GM19351 (cell line): ENCODE measurements at regions not wholly inside any gene's neighbourhood (a gene's known extent, or its start where the extent isn't known, plus 50 kb on each side); places are given as distances from the start of the nearest gene placed in this dataset.
"Not testable (repeated sequence)": the region's sequence is repeated elsewhere in the genome, so short reads cannot be mapped to it uniquely, and the experiment has no call there.

Source experiments
- ATAC-seq: cut with Tn5 transposase; IDR thresholded peaks from one replicate; pipeline ENCODE4 v1.9.1; 2021; ENCODE audit warnings: mild to moderate bottlenecking, moderate library complexity; ENCODE audit not compliant: unreplicated experiment

GRCh38 chr6:67920040-67920439 is 715.0 kb upstream of the ADGRB3 start:
- not testable (repeated sequence) for ATAC-seq

DNA sequence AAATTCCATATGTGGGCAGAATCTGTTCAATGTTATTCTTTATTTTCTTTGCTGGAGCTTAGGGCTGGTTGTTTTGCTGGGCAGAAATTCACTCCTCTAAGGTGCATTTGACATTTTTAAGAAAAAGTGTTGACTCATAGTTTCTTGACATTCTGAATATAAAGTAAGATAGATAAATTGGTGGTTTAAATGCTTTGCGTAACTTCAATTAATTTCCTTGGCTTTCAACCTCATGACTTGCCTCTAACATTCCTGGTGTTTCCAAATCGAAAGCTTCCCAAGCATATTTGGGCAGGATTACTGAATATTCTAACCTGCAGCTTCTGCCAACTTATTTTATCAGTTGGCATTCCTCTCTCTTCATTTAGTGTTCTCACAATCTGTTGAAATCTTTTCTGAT is 718.7 kb upstream of the ADGRB3 start:
- ATAC-seq, result no peak

GRCh38 chr6:67914419-67914818 is 720.7 kb upstream of the ADGRB3 start:
- no peak for ATAC-seq

GRCh38 chr6:67909354-67909753 is 725.7 kb upstream of the ADGRB3 start:
- no peak for ATAC-seq

- ATAC-seq, result no peak
These were observed 726.7 kb upstream of the ADGRB3 start for GRCh38 chr6:67908379-67908778.

GRCh38 chr6:67904735-67905134 is 730.3 kb upstream of the ADGRB3 start:
- ATAC-seq, result not testable (repeated sequence)

- ATAC-seq, result no peak
These were observed 736.2 kb upstream of the ADGRB3 start for GRCh38 chr6:67898875-67899274.

DNA sequence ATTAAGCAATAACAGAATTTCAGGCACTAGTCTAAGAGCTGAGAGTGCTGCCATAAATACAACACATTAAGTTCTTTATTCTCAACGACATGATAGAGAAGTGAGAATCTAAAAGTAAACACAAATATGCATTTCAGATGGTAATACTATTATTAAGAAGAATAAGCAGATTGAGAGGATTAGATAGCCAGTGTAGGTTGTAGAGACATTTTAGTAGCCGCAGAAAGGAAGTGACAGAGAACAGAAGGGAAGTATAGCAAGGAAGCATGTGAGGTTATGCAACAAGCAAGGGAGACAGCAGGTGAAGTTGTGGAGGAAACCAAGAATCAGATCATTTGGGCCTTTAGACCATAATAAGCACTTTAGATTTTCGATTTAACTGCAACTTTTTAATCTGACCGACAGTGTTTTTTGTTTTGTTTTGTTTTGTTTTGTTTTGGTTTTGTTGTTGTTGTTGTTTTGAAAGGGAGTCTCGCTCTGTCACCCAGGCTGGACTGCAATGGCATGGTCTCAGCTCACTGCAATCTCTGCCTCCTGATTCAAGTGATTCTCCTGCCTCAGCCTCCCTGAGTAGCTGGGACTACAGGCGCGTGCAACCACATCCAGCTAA is 737.0 kb upstream of the ADGRB3 start:
- no peak for ATAC-seq

- no peak for ATAC-seq
These were observed 738.6 kb upstream of the ADGRB3 start for GRCh38 chr6:67896476-67896875.

DNA sequence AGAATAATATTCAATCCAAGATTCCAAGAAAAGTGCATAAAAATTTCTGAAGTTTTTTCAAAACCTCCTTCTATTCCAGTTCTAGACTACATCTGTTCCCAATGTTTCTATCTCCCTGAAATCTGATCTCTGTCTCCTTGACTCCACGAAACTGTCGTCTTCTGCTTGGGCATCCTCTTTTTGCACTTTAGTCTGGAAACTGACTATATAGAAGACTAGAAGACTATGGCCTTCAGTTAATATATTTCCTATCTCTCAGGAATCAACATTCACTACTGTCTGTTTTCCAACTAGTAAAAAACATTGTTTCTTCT is 745.4 kb upstream of the ADGRB3 start:
- ATAC-seq, result no peak

DNA sequence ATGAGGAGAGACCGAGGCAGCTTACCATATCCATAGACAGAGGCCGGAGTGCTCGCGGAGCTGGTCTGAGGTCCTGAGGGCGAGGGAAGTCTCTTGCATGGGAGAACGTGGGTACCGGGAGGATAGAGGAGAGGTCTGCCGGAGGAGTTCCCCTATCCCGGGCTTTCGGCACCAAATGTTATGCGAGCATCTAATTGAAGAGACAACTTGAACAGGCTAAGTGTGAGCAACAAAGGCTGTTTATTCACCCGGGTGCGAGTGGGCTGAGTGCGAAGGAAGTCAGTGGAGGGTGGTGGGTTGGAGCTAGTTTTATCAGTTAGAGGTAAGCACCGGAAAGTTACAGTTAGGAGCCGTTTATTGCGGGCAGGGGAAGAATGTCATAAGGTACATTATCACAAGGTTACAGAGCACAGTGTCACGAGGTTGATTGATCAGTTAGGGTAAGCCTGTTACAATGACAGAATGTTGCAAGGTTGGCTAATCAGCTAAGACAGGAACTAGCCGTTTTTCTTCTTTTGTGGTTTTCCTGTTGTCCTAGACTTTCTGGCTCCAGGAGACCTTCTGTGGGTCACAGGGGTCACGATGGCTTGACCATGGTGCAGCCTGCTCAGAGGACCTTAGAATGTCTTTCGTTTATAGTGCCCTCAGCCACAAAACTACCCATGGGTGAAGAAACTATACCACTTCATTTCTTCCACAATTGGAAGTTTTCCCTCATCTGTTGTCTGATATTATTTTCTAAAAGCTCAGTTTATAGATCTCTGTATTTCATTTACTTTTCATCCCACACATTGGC is 746.0 kb upstream of the ADGRB3 start:
- ATAC-seq, result no peak

DNA sequence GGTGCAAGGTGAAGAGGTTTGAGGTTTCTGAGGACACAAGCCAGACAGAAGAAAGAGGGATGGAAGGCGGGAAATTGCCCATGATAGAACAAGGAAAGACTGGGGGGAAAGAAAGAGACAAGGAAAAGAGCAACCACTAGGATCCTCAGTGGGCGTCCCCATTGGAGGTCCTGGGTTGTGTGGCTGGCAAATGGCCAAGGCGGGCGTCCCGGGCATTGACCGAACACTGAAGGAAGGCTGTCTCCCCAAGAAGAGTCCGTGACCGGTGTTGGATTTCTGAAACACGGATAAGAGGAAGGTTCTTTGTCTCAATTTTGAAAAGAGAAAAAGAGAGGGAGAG is 746.6 kb upstream of the ADGRB3 start:
- no peak for ATAC-seq

DNA sequence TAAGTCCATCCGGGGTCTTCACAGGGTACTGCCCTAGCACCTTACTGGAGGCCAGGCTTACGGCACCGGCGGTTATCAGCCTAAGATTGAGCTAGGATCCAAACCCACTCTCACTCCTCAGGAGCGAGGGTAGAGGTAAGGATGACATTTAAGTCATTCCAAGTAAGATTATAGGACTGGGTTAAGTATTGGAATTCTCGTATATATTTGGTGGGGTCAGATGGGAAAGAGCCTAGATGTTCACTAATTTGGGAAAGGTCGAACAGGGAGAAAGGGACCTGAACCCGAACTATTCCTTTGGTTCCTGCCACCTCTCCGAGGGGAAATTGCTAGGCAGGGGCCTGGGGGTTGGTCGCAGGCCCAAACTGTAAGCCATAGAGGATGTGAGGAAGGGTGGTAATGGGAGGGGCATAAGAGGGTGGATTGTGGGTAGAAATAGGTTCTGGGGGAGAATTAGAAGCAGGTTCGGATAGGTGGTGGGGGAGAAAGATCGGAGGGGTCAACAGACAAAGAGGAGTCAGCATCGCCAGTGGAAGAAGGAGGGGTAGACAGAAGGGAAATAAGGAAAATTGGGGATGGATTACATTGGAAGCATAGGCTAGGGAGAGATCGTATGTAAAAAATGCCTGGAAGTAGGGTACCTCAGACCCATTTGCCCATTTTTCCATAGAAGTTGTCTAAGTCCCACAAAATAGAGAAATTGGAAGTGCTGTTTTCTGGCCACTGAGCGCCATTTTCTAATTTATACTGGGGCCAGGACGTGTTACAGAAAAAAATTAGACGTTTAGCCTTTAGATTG is 747.1 kb upstream of the ADGRB3 start:
- ATAC-seq, result no peak

GRCh38 chr6:67887419-67887746 is 747.7 kb upstream of the ADGRB3 start:
- no peak for ATAC-seq

- no peak for ATAC-seq
These were observed 748.2 kb upstream of the ADGRB3 start for GRCh38 chr6:67886840-67887292.

DNA sequence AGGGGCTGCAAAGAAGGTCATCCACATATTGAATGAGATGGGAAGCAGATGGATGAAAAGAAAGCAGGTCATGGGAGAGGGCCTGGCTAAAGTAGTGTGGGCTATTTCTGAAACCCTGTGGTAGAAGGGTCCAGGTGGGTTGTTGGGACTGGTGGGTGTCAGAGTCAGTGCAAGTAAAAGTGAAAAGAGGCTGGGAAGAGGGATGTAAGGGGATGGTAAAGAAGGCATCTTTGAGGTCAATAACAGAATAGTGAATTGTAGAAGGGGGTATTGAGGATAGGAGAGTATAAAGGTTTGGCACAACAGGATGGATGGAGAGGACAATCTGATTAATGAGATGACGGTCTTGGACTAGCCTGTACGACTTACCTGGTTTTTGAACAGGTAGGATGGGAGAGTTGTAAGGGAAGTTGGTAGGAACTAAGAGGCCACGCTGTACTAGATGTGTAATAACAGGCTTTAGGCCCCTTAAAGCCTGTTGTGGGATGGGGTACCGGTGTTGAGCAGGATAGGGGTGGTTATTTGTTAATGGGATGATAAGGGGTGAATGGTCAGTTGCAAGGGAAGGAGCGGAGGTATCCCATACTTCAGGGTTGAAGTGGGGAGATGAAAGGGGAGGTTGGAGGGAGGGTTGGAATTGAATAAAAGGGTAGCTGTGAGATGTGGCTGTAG is 748.9 kb upstream of the ADGRB3 start:
- ATAC-seq, result no peak

DNA sequence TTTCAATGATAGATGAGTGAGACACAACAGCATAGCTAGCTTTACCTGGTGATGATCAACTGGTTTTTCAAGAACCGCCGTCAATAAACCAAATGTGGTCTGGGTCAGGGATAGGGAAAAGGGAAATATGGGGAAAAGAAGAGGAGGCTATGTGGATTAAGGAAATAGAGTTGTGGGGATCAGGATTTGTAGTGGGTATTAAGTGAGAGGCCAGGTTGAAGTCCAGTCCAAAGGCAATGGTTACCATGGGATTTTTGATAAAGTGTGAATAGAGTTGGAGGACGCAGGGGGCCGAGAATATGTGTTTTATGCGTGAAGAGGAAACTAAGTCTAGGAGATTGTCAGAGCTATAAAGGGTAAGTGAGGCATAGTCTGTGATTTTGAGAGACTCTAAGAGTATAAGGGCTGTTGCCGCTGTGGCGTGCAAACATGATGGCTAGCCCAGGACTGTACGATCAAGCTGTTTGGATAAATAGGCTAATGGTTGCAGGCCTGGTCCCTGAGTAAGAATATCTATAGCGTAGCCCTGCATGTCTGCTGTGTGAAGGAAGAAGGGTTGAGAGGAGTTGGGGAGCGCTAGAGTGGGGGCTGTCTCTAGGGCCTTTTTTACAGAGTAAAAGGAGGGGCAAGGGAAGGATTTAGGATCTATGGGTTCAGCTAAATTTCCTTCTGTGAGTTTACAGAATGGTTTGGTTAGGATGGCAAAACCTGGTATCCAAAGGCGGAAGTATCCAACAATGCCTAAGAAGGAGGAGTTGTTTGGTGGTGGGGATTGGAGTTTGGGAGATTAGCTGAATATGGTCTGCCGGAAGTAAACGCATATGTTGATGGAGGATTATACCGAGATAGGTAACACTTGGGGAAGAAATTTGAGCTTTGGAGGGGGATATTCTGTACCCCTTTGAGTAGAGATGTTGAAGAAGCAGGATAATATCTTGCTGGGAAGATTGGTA is 749.7 kb upstream of the ADGRB3 start:
- no peak for ATAC-seq

- no peak for ATAC-seq
These were observed 750.6 kb upstream of the ADGRB3 start for GRCh38 chr6:67884442-67884841.

- ATAC-seq, result no peak
These were observed 751.3 kb upstream of the ADGRB3 start for GRCh38 chr6:67883500-67884366.
